ENCODE measurements at regions not wholly inside any gene's neighbourhood (a gene's known extent, or its start where the extent isn't known, plus 50 kb on each side); places are given as distances from the start of the nearest gene placed in this dataset.
"Not testable (repeated sequence)": the region's sequence is repeated elsewhere in the genome, so short reads cannot be mapped to it uniquely, and the experiment has no call there.

- TF ChIP-seq ZBTB17 (tag by site-specific recombination; IDR thresholded peaks at IDR 0.05) (no peak), ZNF24 (tag by site-specific recombination; IDR thresholded peaks at IDR 0.05) (peak; percentile 70), AEBP2 (tag by site-specific recombination; IDR thresholded peaks at IDR 0.05; ENCODE audit: borderline replicate concordance) (no peak), ZNF266 (tag by site-specific recombination; IDR thresholded peaks at IDR 0.05; ENCODE audit: low read depth) (no peak)
Measured at GRCh38 chr14:57057803-57058202, 210.9 kb downstream of the EXOC5 start (continued).

DNA sequence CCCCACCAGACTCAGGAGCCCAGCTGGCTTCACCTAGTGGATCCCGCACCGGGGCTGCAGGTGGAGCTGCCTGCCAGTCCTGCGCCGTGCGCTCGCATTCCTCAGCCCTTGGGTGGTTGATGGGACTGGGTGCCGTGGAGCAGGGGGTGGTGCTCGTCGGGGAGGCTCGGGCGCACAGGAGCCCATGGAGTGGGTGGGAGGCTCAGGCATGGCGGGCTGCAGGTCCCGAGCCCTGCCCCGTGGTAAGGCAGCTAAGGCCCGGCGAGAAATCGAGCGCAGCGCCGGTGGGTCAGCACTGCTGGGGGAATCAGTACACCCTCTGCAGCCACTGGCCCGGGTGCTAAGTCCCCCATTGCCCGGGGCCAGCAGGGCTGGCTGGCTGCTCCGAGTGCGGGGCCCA lies 212.2 kb downstream of the EXOC5 start:
- POLR2A ChIA-PET; H3K4me3 ChIP-seq (ENCODE audit: low read depth, low read length); H3K27ac ChIP-seq (ENCODE audit: extremely low read depth, low read depth, low read length); H3K9me3 ChIP-seq (ENCODE audit: control insufficient read depth, insufficient read depth, low read depth, low read length); CTCF ChIA-PET; H3K36me3 ChIP-seq (ENCODE audit: control insufficient read depth in 2 of 2, insufficient read depth in 1 of 2, low read length in 2 of 2): not testable (repeated sequence)
- peaks cover 11% of the 10 kb centered on the region for H3K4me1 ChIP-seq (ENCODE audit: control insufficient read depth, insufficient read depth, low read length)

- Histone ChIP-seq H3K9me3 (ENCODE audit: control insufficient read depth, insufficient read depth, low read depth, low read length) (no peaks in the 10 kb centered on the region), H3K4me1 (ENCODE audit: control insufficient read depth, insufficient read depth, low read length) (peaks cover under 1% of the 10 kb centered on the region; the same call in 1 of the 2 replicates), H3K27ac (ENCODE audit: extremely low read depth, low read depth, low read length) (no peak overlapping the region), H3K36me3 (ENCODE audit: control insufficient read depth in 2 of 2, insufficient read depth in 1 of 2, low read length in 2 of 2) (no peaks in the 10 kb centered on the region), H3K4me3 (ENCODE audit: low read depth, low read length) (no peak overlapping the region)
- no peak for TF ChIP-seq ZNF248 (tag by site-specific recombination; IDR thresholded peaks at IDR 0.05)
- TF ChIP-seq SALL2 (tag by site-specific recombination; IDR thresholded peaks at IDR 0.05; ENCODE audit: borderline replicate concordance) = no peak
- no peak for TF ChIP-seq ZNF121 (tag by site-specific recombination; IDR thresholded peaks at IDR 0.05)
- TF ChIP-seq ZNF37A (tag by site-specific recombination; IDR thresholded peaks at IDR 0.05) = no peak
- no peak for TF ChIP-seq TRIM28 (IDR thresholded peaks at IDR 0.05; ENCODE audit: borderline replicate concordance, low read length)
- no peak for TF ChIP-seq EGR2 (tag by site-specific recombination; IDR thresholded peaks at IDR 0.05; ENCODE audit: low read depth)
- TF ChIP-seq ZNF280C (tag by site-specific recombination; IDR thresholded peaks at IDR 0.05) = no peak
- ChIA-PET CTCF (interaction anchor here (0.6 to 1.6 kb wide), 2 partner anchors 130 to 343 kb away, joined by 3 read pairs; no protein-coding TSS in a partner anchor), POLR2A (no interaction called here)
Measured at GRCh38 chr14:57052705-57053302, 215.9 kb downstream of the EXOC5 start.

DNA sequence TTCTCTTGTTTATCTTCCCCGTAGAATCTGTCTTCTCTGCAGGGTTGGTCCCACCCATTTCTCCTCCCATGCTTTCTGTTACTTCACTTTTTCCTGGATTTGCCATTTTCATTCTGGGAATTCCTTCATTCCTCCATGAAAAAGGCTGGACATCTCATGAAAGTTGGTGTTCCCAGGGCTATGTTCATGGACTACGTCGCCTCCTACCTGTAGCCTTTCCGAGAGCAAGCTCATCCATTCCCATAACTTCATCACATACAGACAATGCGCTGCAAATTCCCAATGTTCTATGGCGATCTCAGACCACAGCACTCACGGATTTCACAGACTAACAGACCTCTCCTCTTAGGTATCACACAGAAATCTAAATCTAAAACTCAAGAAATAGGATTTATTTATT lies 217.1 kb downstream of the EXOC5 start:
- Histone ChIP-seq H3K27ac (ENCODE audit: extremely low read depth, low read depth, low read length) (no peak overlapping the region), H3K36me3 (ENCODE audit: control insufficient read depth in 2 of 2, insufficient read depth in 1 of 2, low read length in 2 of 2) (no peaks in the 10 kb centered on the region), H3K4me1 (ENCODE audit: control insufficient read depth, insufficient read depth, low read length) (no peaks in the 10 kb centered on the region), H3K4me3 (ENCODE audit: low read depth, low read length) (no peak overlapping the region), H3K9me3 (ENCODE audit: control insufficient read depth, insufficient read depth, low read depth, low read length) (no peaks in the 10 kb centered on the region)
- CTCF ChIA-PET = interaction anchor here (0.6 to 0.9 kb wide), 7 partner anchors 8 to 1547 kb away, joined by 3 to 5 read pairs (median 3); no protein-coding TSS in a partner anchor
- POLR2A ChIA-PET = interaction anchor here (0.6 kb wide), 1 partner anchor 55 kb away, joined by 6 read pairs; no protein-coding TSS in a partner anchor
- TF ChIP-seq ZNF473 (tag by site-specific recombination; IDR thresholded peaks at IDR 0.05) = no peak
- TF ChIP-seq ZNF354C (tag by site-specific recombination; IDR thresholded peaks at IDR 0.05; ENCODE audit: borderline replicate concordance, low read depth) = no peak
- TF ChIP-seq ATF2 (tag by site-specific recombination; IDR thresholded peaks at IDR 0.05; ENCODE audit: low read depth) = no peak
- no peak for TF ChIP-seq ZNF335 (tag by site-specific recombination; conservative IDR thresholded peaks at IDR 0.05)
- TF ChIP-seq ZNF394 (tag by site-specific recombination; IDR thresholded peaks at IDR 0.05; ENCODE audit: borderline replicate concordance) = no peak
- no peak for TF ChIP-seq ZNF777 (tag by site-specific recombination; IDR thresholded peaks at IDR 0.05; ENCODE audit: borderline replicate concordance)
- TF ChIP-seq ZNF24 (tag by site-specific recombination; IDR thresholded peaks at IDR 0.05) = no peak
- no peak for TF ChIP-seq KLF10 (tag by site-specific recombination; IDR thresholded peaks at IDR 0.05)
- TF ChIP-seq, protein P1, sequence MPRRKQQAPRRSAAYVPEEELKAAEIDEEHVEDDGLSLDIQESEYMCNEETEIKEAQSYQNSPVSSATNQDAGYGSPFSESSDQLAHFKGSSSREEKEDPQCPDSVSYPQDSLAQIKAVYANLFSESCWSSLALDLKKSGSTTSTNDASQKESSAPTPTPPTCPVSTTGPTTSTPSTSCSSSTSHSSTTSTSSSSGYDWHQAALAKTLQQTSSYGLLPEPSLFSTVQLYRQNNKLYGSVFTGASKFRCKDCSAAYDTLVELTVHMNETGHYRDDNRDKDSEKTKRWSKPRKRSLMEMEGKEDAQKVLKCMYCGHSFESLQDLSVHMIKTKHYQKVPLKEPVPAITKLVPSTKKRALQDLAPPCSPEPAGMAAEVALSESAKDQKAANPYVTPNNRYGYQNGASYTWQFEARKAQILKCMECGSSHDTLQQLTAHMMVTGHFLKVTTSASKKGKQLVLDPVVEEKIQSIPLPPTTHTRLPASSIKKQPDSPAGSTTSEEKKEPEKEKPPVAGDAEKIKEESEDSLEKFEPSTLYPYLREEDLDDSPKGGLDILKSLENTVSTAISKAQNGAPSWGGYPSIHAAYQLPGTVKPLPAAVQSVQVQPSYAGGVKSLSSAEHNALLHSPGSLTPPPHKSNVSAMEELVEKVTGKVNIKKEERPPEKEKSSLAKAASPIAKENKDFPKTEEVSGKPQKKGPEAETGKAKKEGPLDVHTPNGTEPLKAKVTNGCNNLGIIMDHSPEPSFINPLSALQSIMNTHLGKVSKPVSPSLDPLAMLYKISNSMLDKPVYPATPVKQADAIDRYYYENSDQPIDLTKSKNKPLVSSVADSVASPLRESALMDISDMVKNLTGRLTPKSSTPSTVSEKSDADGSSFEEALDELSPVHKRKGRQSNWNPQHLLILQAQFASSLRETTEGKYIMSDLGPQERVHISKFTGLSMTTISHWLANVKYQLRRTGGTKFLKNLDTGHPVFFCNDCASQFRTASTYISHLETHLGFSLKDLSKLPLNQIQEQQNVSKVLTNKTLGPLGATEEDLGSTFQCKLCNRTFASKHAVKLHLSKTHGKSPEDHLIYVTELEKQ (tag by site-specific recombination; IDR thresholded peaks at IDR 0.05; ENCODE audit: borderline replicate concordance) = no peak
- TF ChIP-seq ZNF837 (tag by site-specific recombination; IDR thresholded peaks at IDR 0.05) = no peak
- TF ChIP-seq ZNF311 (tag by site-specific recombination; IDR thresholded peaks at IDR 0.05; ENCODE audit: borderline replicate concordance) = no peak
